A673 (cell line): ENCODE measurements at regions not wholly inside any gene's neighbourhood (a gene's known extent, or its start where the extent isn't known, plus 50 kb on each side); places are given as distances from the start of the nearest gene placed in this dataset.

Experiments used
- BruUV-seq: library from RNA; stranded (reverse); fragments of 400-500 nt; replicated peaks from 2 replicates; lab custom pipeline; 2021; lab: Mats Ljungman, UMichigan
- CTCF ChIA-PET: fragments of 300-600 bp; sonication (Branson Sonifier 250); formaldehyde crosslinking; loops from one replicate; lab custom pipeline; 2022; ENCODE audit warnings: antibody characterized with exemption; lab: Charles Lee
- POLR2A ChIA-PET: fragments of 300-600 bp; sonication (Branson Sonifier 250); formaldehyde crosslinking; loops from one replicate; lab custom pipeline; 2022; ENCODE audit warnings: antibody characterized with exemption; ENCODE audit not compliant: low non-redundant PET; lab: Charles Lee
- DNase-seq: peaks from one replicate; pipeline ENCODE4 v3.0.0-alpha.2; 2015; ENCODE audit warnings: low spot score
- H3K27ac ChIP-seq: fragments of 200-600 bp; sonication (generic); 2 replicates; pipeline ENCODE4 v1.5.1; 2016; ENCODE audit warnings: mixed run types, low read depth, mild to moderate bottlenecking, mixed read lengths, antibody characterized with exemption, low read length; ENCODE audit not compliant: poor library complexity, severe bottlenecking
- H3K27me3 ChIP-seq: fragments of 200-600 bp; sonication (generic); replicated peaks from 2 replicates; pipeline ENCODE4 v1.6.1; 2017; ENCODE audit warnings: mixed run types, low read depth, mild to moderate bottlenecking, mixed read lengths, antibody characterized with exemption, low read length; ENCODE audit not compliant: insufficient read depth, poor library complexity
- H3K36me3 ChIP-seq: fragments of 200-600 bp; sonication (generic); 2 replicates; pipeline ENCODE4 v1.6.1; 2016; ENCODE audit warnings: mixed run types, mild to moderate bottlenecking, mixed read lengths, antibody characterized with exemption, low read length; ENCODE audit not compliant: insufficient read depth, poor library complexity, severe bottlenecking
- H3K4me1 ChIP-seq: fragments of 200-600 bp; sonication (generic); 2 replicates; pipeline ENCODE4 v1.6.1; 2017; ENCODE audit warnings: mixed run types, mild to moderate bottlenecking, mixed read lengths, antibody characterized with exemption, low read length; ENCODE audit not compliant: insufficient read depth, poor library complexity, severe bottlenecking
- H3K4me3 ChIP-seq: fragments of 200-600 bp; sonication (generic); 2 replicates; pipeline ENCODE4 v1.5.1; 2016; ENCODE audit warnings: low read depth, mixed run types, mild to moderate bottlenecking, mixed read lengths, low read length; ENCODE audit not compliant: poor library complexity, severe bottlenecking
- H3K9me3 ChIP-seq: fragments of 200-600 bp; sonication (generic); 2 replicates; pipeline ENCODE4 v1.6.1; 2016; ENCODE audit warnings: mixed run types, low read depth, mild to moderate bottlenecking, mixed read lengths, antibody characterized with exemption, low read length; ENCODE audit not compliant: poor library complexity, severe bottlenecking
- CTCF ChIP-seq: fragments of 300-800, 200-600 bp; sonication (generic); conservative IDR thresholded peaks from 2 replicates; pipeline ENCODE4 v1.5.1; 2017; ENCODE audit warnings: low read depth, mild to moderate bottlenecking, antibody characterized with exemption, low read length, moderate library complexity, mixed read lengths
- EZH2 ChIP-seq: fragments of 200-600 bp; sonication (generic); IDR thresholded peaks from 2 replicates; pipeline ENCODE4 v1.6.1; 2017; ENCODE audit warnings: borderline replicate concordance, low read depth, mild to moderate bottlenecking, mixed read lengths, antibody characterized with exemption, low read length; ENCODE audit not compliant: poor library complexity, severe bottlenecking
- intact Hi-C: fragments of 100-400 bp; cut with micrococcal nuclease; formaldehyde crosslinking; loops from one replicate; pipeline ENCODE4 v1.10.0; 2022; ENCODE audit not compliant: unreplicated experiment

- TF ChIP-seq CTCF (no peak), EZH2 (no peak)
- DNase-seq = no peak
- Histone ChIP-seq H3K27ac (no peak overlapping the region), H3K4me3 (no peak overlapping the region), H3K27me3 (no peaks in the 10 kb centered on the region), H3K9me3 (peaks cover 42% of the 10 kb centered on the region), H3K4me1 (no peaks in the 10 kb centered on the region), H3K36me3 (no peaks in the 10 kb centered on the region)
- CTCF ChIA-PET = no interaction called here
- no TSS peak for BruUV-seq
- POLR2A ChIA-PET = no interaction called here
- intact Hi-C loops = no loop called here
These were observed 702.8 kb downstream of the SEMA5A start for GRCh38 chr5:8842971-8843551.

- Histone ChIP-seq H3K36me3 (no peaks in the 10 kb centered on the region), H3K9me3 (peaks cover 39% of the 10 kb centered on the region), H3K4me3 (no peak overlapping the region), H3K27me3 (no peaks in the 10 kb centered on the region), H3K27ac (no peak overlapping the region), H3K4me1 (no peaks in the 10 kb centered on the region)
- no TSS peak for BruUV-seq
- intact Hi-C loops = no loop called here
- POLR2A ChIA-PET = no interaction called here
- DNase-seq = no peak
- TF ChIP-seq CTCF = no peak
- no peak for TF ChIP-seq EZH2
- CTCF ChIA-PET = no interaction called here
These were observed 702.1 kb downstream of the SEMA5A start for GRCh38 chr5:8843771-8844170.

- H3K27me3 ChIP-seq = no peaks in the 10 kb centered on the region
- no peak overlapping the region for H3K4me3 ChIP-seq
- TF ChIP-seq CTCF = no peak
- TF ChIP-seq EZH2 = no peak
- no peaks in the 10 kb centered on the region for H3K4me1 ChIP-seq
- no peak overlapping the region for H3K27ac ChIP-seq
- no peak for DNase-seq
- BruUV-seq = no TSS peak
- ChIA-PET POLR2A (no interaction called here), CTCF (no interaction called here)
- intact Hi-C loops = no loop called here
- peaks cover 39% of the 10 kb centered on the region for H3K9me3 ChIP-seq
- no peaks in the 10 kb centered on the region for H3K36me3 ChIP-seq
These were observed 701.7 kb downstream of the SEMA5A start for GRCh38 chr5:8844206-8844605.
